HG02642 (cell line): ENCODE measurements at regions not wholly inside any gene's neighbourhood (a gene's known extent, or its start where the extent isn't known, plus 50 kb on each side); places are given as distances from the start of the nearest gene placed in this dataset.
"Not testable (repeated sequence)": the region's sequence is repeated elsewhere in the genome, so short reads cannot be mapped to it uniquely, and the experiment has no call there.

Experiments used
- ATAC-seq: cut with Tn5 transposase; IDR thresholded peaks from one replicate; pipeline ENCODE4 v1.9.1; 2021; ENCODE audit warnings: mild to moderate bottlenecking; ENCODE audit not compliant: unreplicated experiment, poor library complexity

- no peak for ATAC-seq
These were observed 52.0 kb upstream of the CPM start for GRCh38 chr12:68984796-68985573.

- ATAC-seq = not testable (repeated sequence)
These were observed 64.6 kb upstream of the CPM start for GRCh38 chr12:68997526-68997925.

- no peak for ATAC-seq
These were observed 65.1 kb upstream of the CPM start for GRCh38 chr12:68998041-68998440.

GRCh38 chr12:69000074-69000473 is 67.1 kb upstream of the CPM start:
- no peak for ATAC-seq

GRCh38 chr12:69000540-69001243 is 67.7 kb upstream of the CPM start:
- no peak for ATAC-seq

GRCh38 chr12:69001251-69001650 is 68.3 kb upstream of the CPM start:
- ATAC-seq = no peak

GRCh38 chr12:69002969-69003368 is 70.0 kb upstream of the CPM start:
- ATAC-seq = no peak

GRCh38 chr12:69003991-69004390 is 71.0 kb upstream of the CPM start:
- no peak for ATAC-seq

GRCh38 chr12:69007101-69007854 is 74.3 kb upstream of the CPM start:
- ATAC-seq = no peak

- ATAC-seq = no peak
These were observed 74.9 kb upstream of the CPM start for GRCh38 chr12:69007855-69008351.

GRCh38 chr12:69008520-69008919 is 75.5 kb upstream of the CPM start:
- ATAC-seq = no peak

GRCh38 chr12:69014047-69014446 is 81.1 kb upstream of the CPM start:
- ATAC-seq = no peak

- no peak for ATAC-seq
These were observed 82.0 kb upstream of the CPM start for GRCh38 chr12:69015017-69015416.

- ATAC-seq = no peak
These were observed 82.9 kb upstream of the CPM start for GRCh38 chr12:69015831-69016230.

GRCh38 chr12:69019082-69019481 is 86.1 kb upstream of the CPM start:
- no peak for ATAC-seq

GRCh38 chr12:69019910-69020309 is 86.9 kb upstream of the CPM start:
- ATAC-seq = no peak

- ATAC-seq = no peak
These were observed 89.7 kb upstream of the CPM start for GRCh38 chr12:69022674-69023073.

GRCh38 chr12:69023840-69024239 is 90.9 kb upstream of the CPM start:
- no peak for ATAC-seq

- ATAC-seq = no peak
These were observed 91.4 kb upstream of the CPM start for GRCh38 chr12:69024413-69024812.

GRCh38 chr12:69024907-69025306 is 91.9 kb upstream of the CPM start:
- no peak for ATAC-seq

- no peak for ATAC-seq
These were observed 93.4 kb upstream of the CPM start for GRCh38 chr12:69026336-69026735.
